ENCODE measurements at regions not wholly inside any gene's neighbourhood (a gene's known extent, or its start where the extent isn't known, plus 50 kb on each side); places are given as distances from the start of the nearest gene placed in this dataset.
A peak's percentile ranks its signal among the peaks of the same experiment; 100 is the strongest.

DNA sequence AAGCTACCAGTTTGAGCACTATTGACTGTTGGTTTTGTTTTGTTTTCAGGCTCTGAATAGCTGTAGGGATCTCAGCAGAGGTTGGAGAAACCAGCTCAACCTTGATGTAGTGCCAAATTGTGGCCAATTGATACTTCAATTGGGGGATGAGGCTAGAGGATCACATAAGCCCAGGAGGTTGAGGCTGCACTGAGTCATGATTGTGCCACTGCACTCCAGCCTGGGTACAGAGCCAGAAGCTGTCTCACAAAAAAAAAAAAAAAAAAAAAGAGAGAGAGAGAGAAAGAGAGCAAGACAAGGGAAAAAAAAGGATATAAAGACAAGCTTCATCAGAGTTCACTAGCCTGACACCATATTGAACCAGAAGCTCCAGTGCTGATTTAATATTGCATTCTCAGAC, 702.1 kb downstream of the FRK start:
- POLR2A ChIA-PET = no interaction called here
- DNase-seq (ENCODE audit: low read depth, low spot score) = no peak
- H3K9me3 ChIP-seq (ENCODE audit: control insufficient read depth, insufficient read depth, low read depth, low read length) = peaks cover 3% of the 10 kb centered on the region; the same call in 1 of the 2 replicates
- H3K4me3 ChIP-seq (ENCODE audit: low read depth in 2 of 2, low read length in 2 of 2) = no peak overlapping the region
- in situ Hi-C loops (cut with HindIII; ENCODE audit: low pct_unique_long_range_greater_than_20kb, low sequenced_read_pairs) = no loop called here
- H3K27me3 ChIP-seq (ENCODE audit: control insufficient read depth, insufficient read depth, low read length) = no peaks in the 10 kb centered on the region
- no peak for ATAC-seq
- no peak overlapping the region for H3K27ac ChIP-seq (ENCODE audit: low read length)
- intact Hi-C loops (cut with micrococcal nuclease; ENCODE audit: unreplicated experiment) = no loop called here
- H3K4me1 ChIP-seq (ENCODE audit: control insufficient read depth, insufficient read depth, low read length) = no peaks in the 10 kb centered on the region
- BruUV-seq (replicated peaks) = no TSS peak
- TF ChIP-seq, protein P1, sequence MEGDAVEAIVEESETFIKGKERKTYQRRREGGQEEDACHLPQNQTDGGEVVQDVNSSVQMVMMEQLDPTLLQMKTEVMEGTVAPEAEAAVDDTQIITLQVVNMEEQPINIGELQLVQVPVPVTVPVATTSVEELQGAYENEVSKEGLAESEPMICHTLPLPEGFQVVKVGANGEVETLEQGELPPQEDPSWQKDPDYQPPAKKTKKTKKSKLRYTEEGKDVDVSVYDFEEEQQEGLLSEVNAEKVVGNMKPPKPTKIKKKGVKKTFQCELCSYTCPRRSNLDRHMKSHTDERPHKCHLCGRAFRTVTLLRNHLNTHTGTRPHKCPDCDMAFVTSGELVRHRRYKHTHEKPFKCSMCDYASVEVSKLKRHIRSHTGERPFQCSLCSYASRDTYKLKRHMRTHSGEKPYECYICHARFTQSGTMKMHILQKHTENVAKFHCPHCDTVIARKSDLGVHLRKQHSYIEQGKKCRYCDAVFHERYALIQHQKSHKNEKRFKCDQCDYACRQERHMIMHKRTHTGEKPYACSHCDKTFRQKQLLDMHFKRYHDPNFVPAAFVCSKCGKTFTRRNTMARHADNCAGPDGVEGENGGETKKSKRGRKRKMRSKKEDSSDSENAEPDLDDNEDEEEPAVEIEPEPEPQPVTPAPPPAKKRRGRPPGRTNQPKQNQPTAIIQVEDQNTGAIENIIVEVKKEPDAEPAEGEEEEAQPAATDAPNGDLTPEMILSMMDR (IDR thresholded peaks at IDR 0.05) = no peak
- TF ChIP-seq SIN3A (IDR thresholded peaks at IDR 0.05; ENCODE audit: borderline replicate concordance, insufficient read depth, low read depth, low read length) = no peak
- no peak for TF ChIP-seq POLR2AphosphoS5 (IDR thresholded peaks at IDR 0.05; ENCODE audit: low read depth, low read length)
- TF ChIP-seq, protein P2, sequence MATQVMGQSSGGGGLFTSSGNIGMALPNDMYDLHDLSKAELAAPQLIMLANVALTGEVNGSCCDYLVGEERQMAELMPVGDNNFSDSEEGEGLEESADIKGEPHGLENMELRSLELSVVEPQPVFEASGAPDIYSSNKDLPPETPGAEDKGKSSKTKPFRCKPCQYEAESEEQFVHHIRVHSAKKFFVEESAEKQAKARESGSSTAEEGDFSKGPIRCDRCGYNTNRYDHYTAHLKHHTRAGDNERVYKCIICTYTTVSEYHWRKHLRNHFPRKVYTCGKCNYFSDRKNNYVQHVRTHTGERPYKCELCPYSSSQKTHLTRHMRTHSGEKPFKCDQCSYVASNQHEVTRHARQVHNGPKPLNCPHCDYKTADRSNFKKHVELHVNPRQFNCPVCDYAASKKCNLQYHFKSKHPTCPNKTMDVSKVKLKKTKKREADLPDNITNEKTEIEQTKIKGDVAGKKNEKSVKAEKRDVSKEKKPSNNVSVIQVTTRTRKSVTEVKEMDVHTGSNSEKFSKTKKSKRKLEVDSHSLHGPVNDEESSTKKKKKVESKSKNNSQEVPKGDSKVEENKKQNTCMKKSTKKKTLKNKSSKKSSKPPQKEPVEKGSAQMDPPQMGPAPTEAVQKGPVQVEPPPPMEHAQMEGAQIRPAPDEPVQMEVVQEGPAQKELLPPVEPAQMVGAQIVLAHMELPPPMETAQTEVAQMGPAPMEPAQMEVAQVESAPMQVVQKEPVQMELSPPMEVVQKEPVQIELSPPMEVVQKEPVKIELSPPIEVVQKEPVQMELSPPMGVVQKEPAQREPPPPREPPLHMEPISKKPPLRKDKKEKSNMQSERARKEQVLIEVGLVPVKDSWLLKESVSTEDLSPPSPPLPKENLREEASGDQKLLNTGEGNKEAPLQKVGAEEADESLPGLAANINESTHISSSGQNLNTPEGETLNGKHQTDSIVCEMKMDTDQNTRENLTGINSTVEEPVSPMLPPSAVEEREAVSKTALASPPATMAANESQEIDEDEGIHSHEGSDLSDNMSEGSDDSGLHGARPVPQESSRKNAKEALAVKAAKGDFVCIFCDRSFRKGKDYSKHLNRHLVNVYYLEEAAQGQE (IDR thresholded peaks at IDR 0.05; ENCODE audit: insufficient read depth in 1 of 2, low read depth in 2 of 2, low read length in 1 of 2) = no peak
- TF ChIP-seq TCF7L2 (IDR thresholded peaks at IDR 0.05; ENCODE audit: low read depth, low read length) = no peak
- CTCF ChIA-PET = no interaction called here
- H3K36me3 ChIP-seq (ENCODE audit: control insufficient read depth, insufficient read depth, low read length) = no peaks in the 10 kb centered on the region

DNA sequence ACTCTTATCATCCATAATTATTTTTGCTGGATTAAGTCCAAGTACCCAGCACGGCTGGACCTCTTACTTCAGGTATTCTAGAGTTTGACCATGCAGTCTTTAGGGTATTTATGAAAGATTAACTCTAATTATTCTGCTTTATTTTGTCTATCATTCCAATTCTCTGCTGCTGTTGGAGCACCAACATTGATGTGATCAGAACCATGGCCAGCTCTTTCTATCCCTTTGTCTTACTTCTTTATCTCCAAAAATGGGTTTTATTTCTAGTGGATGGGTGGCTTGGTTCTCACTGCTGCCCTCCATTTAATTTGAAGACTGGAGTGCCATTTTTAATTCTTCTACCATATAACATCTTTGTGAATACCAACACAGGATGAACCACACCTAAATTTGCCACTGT, 704.3 kb downstream of the FRK start:
- TF ChIP-seq, protein P2 (IDR thresholded peaks at IDR 0.05; ENCODE audit: insufficient read depth in 1 of 2, low read depth in 2 of 2, low read length in 1 of 2) = peak in 1 of 2 experiments; percentile 46; a peak in 2 of 4 replicates
- TF ChIP-seq TCF7L2 (IDR thresholded peaks at IDR 0.05; ENCODE audit: low read depth, low read length) = no peak
- no peaks in the 10 kb centered on the region for H3K36me3 ChIP-seq (ENCODE audit: control insufficient read depth, insufficient read depth, low read length)
- ATAC-seq = no peak
- POLR2A ChIA-PET = no interaction called here
- H3K4me3 ChIP-seq (ENCODE audit: low read depth in 2 of 2, low read length in 2 of 2) = no peak overlapping the region
- no peak overlapping the region for H3K27ac ChIP-seq (ENCODE audit: low read length)
- intact Hi-C loops (cut with micrococcal nuclease; ENCODE audit: unreplicated experiment) (no loop called here), in situ Hi-C loops (cut with HindIII; ENCODE audit: low pct_unique_long_range_greater_than_20kb, low sequenced_read_pairs) (no loop called here)
- 0 out of 2 replicates have a peak, but pooled peaks cover 7% of the 10 kb centered on the region for H3K9me3 ChIP-seq (ENCODE audit: control insufficient read depth, insufficient read depth, low read depth, low read length)
- no peak for DNase-seq (ENCODE audit: low read depth, low spot score)
- CTCF ChIA-PET = no interaction called here
- no TSS peak for BruUV-seq (replicated peaks)
- H3K4me1 ChIP-seq (ENCODE audit: control insufficient read depth, insufficient read depth, low read length) = no peaks in the 10 kb centered on the region
- H3K27me3 ChIP-seq (ENCODE audit: control insufficient read depth, insufficient read depth, low read length) = no peaks in the 10 kb centered on the region
